Mesenchymal stem cell (in vitro differentiated cells and primary cell): ENCODE measurements at regions not wholly inside any gene's neighbourhood (a gene's known extent, or its start where the extent isn't known, plus 50 kb on each side); places are given as distances from the start of the nearest gene placed in this dataset.

Source experiments
- DNase-seq: peaks from one replicate; pipeline ENCODE4 v3.0.0-alpha.2; 2013
- H2AFZ ChIP-seq: one replicate; pipeline ENCODE4 v1.6.1; 2013; ENCODE audit warnings: low read depth, mild to moderate bottlenecking, control low read depth, inconsistent platforms, low read length, moderate library complexity
- H2AK5ac ChIP-seq: 2 replicates; pipeline ENCODE4 v1.6.1; 2013; ENCODE audit warnings: low read length, moderate library complexity, mild to moderate bottlenecking, inconsistent platforms; ENCODE audit not compliant: severe bottlenecking
- H2BK120ac ChIP-seq: one replicate; pipeline ENCODE4 v1.6.1; 2013; ENCODE audit warnings: low read depth, mild to moderate bottlenecking, inconsistent platforms, low read length, moderate library complexity
- H2BK12ac ChIP-seq, 2 experiments: one replicate each; pipeline ENCODE4 v1.6.1; 2013; ENCODE audit warnings: inconsistent platforms in 2 of 2, low read length in 2 of 2, mild to moderate bottlenecking in 2 of 2, moderate library complexity in 2 of 2, control low read depth in 1 of 2
- H2BK15ac ChIP-seq: one replicate; pipeline ENCODE4 v1.6.1; 2013; ENCODE audit warnings: mild to moderate bottlenecking, low read depth, inconsistent platforms; ENCODE audit not compliant: poor library complexity, severe bottlenecking
- H2BK5ac ChIP-seq: 2 replicates; pipeline ENCODE4 v1.6.1; 2013; ENCODE audit warnings: low read depth, mild to moderate bottlenecking, low read length, control low read depth, inconsistent platforms; ENCODE audit not compliant: poor library complexity, severe bottlenecking
- H3K14ac ChIP-seq, 2 experiments: one replicate each; pipeline ENCODE4 v1.6.1; 2013; ENCODE audit warnings: inconsistent platforms in 2 of 2, low read length in 2 of 2, control low read depth in 1 of 2, mild to moderate bottlenecking in 1 of 2, moderate library complexity in 1 of 2
- H3K18ac ChIP-seq, 2 experiments: one replicate each; pipeline ENCODE4 v1.6.1; 2013; ENCODE audit warnings: inconsistent platforms in 2 of 2, low read length in 2 of 2, control low read depth in 1 of 2, low read depth in 1 of 2, mild to moderate bottlenecking in 1 of 2
- H3K23ac ChIP-seq, 2 experiments: one replicate each; pipeline ENCODE4 v1.6.1; 2013; ENCODE audit warnings: inconsistent platforms in 2 of 2, low read length in 2 of 2, mild to moderate bottlenecking in 2 of 2, moderate library complexity in 2 of 2, control low read depth in 1 of 2
- H3K27ac ChIP-seq: 2 replicates; pipeline ENCODE4 v1.5.1; 2013; ENCODE audit warnings: mild to moderate bottlenecking, moderate library complexity, low read length, control low read depth, inconsistent platforms; ENCODE audit not compliant: poor library complexity, severe bottlenecking
- H3K27me3 ChIP-seq, 2 experiments: 2 replicates each; pipeline versions ENCODE4 v1.6.1 to v1.7.0; 2013; ENCODE audit warnings: low read length in 2 of 2, mild to moderate bottlenecking in 2 of 2, moderate library complexity in 2 of 2, control low read depth in 1 of 2, inconsistent platforms in 1 of 2; ENCODE audit not compliant: control insufficient read depth in 1 of 2, insufficient read depth in 1 of 2
- H3K36me3 ChIP-seq, 2 experiments: 2 replicates each; pipeline versions ENCODE4 v1.6.1 to v1.7.0; 2013; ENCODE audit warnings: low read length in 2 of 2, control low read depth in 1 of 2, inconsistent platforms in 1 of 2, low read depth in 1 of 2, mild to moderate bottlenecking in 1 of 2; ENCODE audit not compliant: insufficient read depth in 2 of 2, control insufficient read depth in 1 of 2
- H3K4ac ChIP-seq, 2 experiments: one replicate each; pipeline ENCODE4 v1.6.1; 2013; ENCODE audit warnings: inconsistent platforms in 2 of 2, low read length in 2 of 2, mild to moderate bottlenecking in 2 of 2, moderate library complexity in 2 of 2, control low read depth in 1 of 2, low read depth in 1 of 2
- H3K4me1 ChIP-seq: 2 replicates; pipeline ENCODE4 v1.6.1; 2013; ENCODE audit warnings: low read depth, low read length, control low read depth; ENCODE audit not compliant: control insufficient read depth, insufficient read depth
- H3K4me2 ChIP-seq: 2 replicates; pipeline ENCODE4 v1.6.1; 2013; ENCODE audit warnings: low read length, mild to moderate bottlenecking, inconsistent platforms; ENCODE audit not compliant: poor library complexity, severe bottlenecking
- H3K4me3 ChIP-seq, 2 experiments: 2 replicates each; pipeline versions ENCODE4 v1.5.1 to v1.7.0; 2013; ENCODE audit warnings: low read length in 2 of 2, mild to moderate bottlenecking in 2 of 2, control low read depth in 1 of 2, low read depth in 1 of 2; ENCODE audit not compliant: insufficient read depth in 1 of 2
- H3K79me1 ChIP-seq: replicated peaks from 2 replicates; pipeline ENCODE4 v1.6.1; 2013; ENCODE audit warnings: mild to moderate bottlenecking, control low read depth, low read length, inconsistent platforms; ENCODE audit not compliant: poor library complexity, severe bottlenecking
- H3K9ac ChIP-seq: 2 replicates; pipeline ENCODE4 v1.7.0; 2013; ENCODE audit warnings: mild to moderate bottlenecking, low read length, moderate library complexity
- H3K9me3 ChIP-seq: 2 replicates; pipeline ENCODE4 v1.7.0; 2013; ENCODE audit warnings: mild to moderate bottlenecking, low read length; ENCODE audit not compliant: control insufficient read depth
- H4K8ac ChIP-seq: one replicate; pipeline ENCODE4 v1.6.1; 2013; ENCODE audit warnings: inconsistent platforms, mild to moderate bottlenecking, low read length, moderate library complexity
- H4K91ac ChIP-seq: one replicate; pipeline ENCODE4 v1.6.1; 2013; ENCODE audit warnings: mild to moderate bottlenecking, low read length, inconsistent platforms
- WGBS: methylation state at CpG from one replicate; pipeline ENCODE4 v1.1.7; 2013; ENCODE audit warnings: mixed read lengths; 5-methylcytosine and 5-hydroxymethylcytosine counted together

DNA sequence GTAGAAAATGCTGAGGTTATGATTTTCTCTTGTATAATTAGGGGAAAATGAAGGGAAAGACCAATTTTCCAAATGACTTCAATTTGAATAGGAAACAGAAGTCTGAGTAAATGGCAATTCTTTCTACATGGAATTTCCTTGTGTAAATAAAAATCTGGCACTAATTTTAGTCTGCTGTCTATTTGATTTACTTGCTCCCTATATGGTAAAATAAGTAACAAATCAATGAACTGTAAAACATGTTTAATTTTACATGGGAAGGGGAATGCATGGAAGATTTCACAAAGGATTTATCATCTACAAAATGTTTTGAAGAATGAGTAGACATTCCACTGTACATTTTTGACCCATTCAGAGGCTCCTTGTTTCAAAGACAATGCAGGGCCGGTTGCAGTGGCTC is 811.6 kb upstream of the GOT2 start:
- Histone ChIP-seq H2AK5ac (no peak overlapping the region), H3K4me2 (no peak overlapping the region), H3K4ac (no peak overlapping the region), H2BK15ac (no peak overlapping the region), H3K23ac (no peak overlapping the region), H2BK5ac (no peak overlapping the region), H3K36me3 (no peaks in the 10 kb centered on the region), H4K8ac (no peak overlapping the region), H2BK120ac (no peak overlapping the region), H2AFZ (no peak overlapping the region), H4K91ac (no peak overlapping the region), H3K9me3 (no peaks in the 10 kb centered on the region), H3K14ac (no peak overlapping the region), H3K27ac (no peak overlapping the region), H3K27me3 (no peaks in the 10 kb centered on the region), H3K9ac (no peak overlapping the region), H3K4me3 (no peak overlapping the region), H3K18ac (no peak overlapping the region), H3K4me1 (peaks cover 7% of the 10 kb centered on the region), H3K79me1 (no peaks in the 10 kb centered on the region), H2BK12ac (no peak overlapping the region)
- WGBS: 53% methylated on average over 1 of the region's 1 CpG
- DNase-seq: no peak

GRCh38 chr16:59543641-59544040 is 809.5 kb upstream of the GOT2 start:
- Histone ChIP-seq H3K36me3 (no peaks in the 10 kb centered on the region), H3K4me3 (no peak overlapping the region), H3K9me3 (peaks cover 3% of the 10 kb centered on the region), H2AFZ (no peak overlapping the region), H3K27ac (peak overlapping the region; percentile 80), H4K91ac (no peak overlapping the region), H2BK12ac (no peak overlapping the region), H2AK5ac (no peak overlapping the region), H3K9ac (no peak overlapping the region), H3K4me2 (peak overlapping the region; percentile 37), H4K8ac (no peak overlapping the region), H3K27me3 (no peaks in the 10 kb centered on the region), H3K79me1 (no peaks in the 10 kb centered on the region), H2BK15ac (no peak overlapping the region), H3K4ac (no peak overlapping the region), H3K18ac (no peak overlapping the region), H3K14ac (no peak overlapping the region), H2BK5ac (no peak overlapping the region), H2BK120ac (no peak overlapping the region), H3K4me1 (peaks cover 7% of the 10 kb centered on the region), H3K23ac (no peak overlapping the region)
- DNase-seq: no peak
- WGBS: no CpG with 5 or more reads among the region's 4 CpGs

DNA sequence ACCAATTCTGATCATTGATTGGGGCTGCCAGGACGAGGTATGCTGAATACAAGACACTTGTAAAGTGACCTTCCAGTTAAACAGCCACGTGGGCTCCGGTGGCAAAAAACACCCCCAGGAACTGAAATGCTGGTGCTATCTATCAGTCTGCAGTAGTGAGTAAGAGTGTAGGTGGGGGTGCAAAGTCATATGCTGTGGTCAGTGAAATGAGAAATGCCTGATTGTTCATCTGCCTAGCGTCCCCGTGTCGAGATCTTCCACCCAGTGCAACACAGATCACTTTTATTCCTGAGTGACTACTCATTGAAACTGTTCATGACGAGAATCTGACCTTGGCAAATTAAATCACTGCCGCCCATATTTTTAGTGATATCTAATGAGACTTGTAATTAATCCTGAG is 806.5 kb upstream of the GOT2 start:
- Histone ChIP-seq H3K9me3 (peaks cover 20% of the 10 kb centered on the region), H3K4me3 (no peak overlapping the region), H2BK15ac (no peak overlapping the region)

DNA sequence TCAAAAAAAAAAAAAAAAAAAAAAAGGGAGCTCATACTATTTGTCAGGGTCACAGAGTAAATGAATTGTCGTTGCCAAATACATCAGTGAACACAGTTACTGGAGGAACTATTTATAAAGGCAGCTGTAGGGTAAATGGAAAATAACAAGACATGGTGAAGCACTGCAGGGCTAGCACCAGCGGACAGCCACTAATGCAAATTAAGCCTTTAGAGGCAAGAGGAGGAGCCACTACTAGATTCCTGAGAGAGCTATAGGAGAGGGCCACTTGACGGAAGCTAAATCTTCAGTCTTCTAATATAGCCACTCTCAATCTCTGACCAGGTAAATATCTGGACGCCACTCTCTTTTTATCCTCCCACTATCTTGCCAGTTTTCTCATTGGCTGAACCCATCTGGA is 801.2 kb upstream of the GOT2 start:
- peaks cover 20% of the 10 kb centered on the region for H3K9me3 ChIP-seq
- H2AK5ac ChIP-seq: no peak overlapping the region
- no peak overlapping the region for H4K91ac ChIP-seq
- H3K36me3 ChIP-seq: no peaks in the 10 kb centered on the region
- no peak overlapping the region for H3K23ac ChIP-seq
- no peak overlapping the region for H3K4me3 ChIP-seq
- no peak overlapping the region for H3K14ac ChIP-seq
- H3K4me1 ChIP-seq: no peaks in the 10 kb centered on the region
- H3K9ac ChIP-seq: no peak overlapping the region
- H2BK120ac ChIP-seq: no peak overlapping the region
- WGBS: 92% methylated on average over 3 of the region's 4 CpGs
- H3K18ac ChIP-seq: no peak overlapping the region
- no peak overlapping the region for H3K4ac ChIP-seq
- no peaks in the 10 kb centered on the region for H3K27me3 ChIP-seq
- H2AFZ ChIP-seq: no peak overlapping the region
- H3K79me1 ChIP-seq: no peaks in the 10 kb centered on the region
- no peak for DNase-seq
- no peak overlapping the region for H2BK5ac ChIP-seq
- no peak overlapping the region for H2BK15ac ChIP-seq
- no peak overlapping the region for H3K27ac ChIP-seq
- H2BK12ac ChIP-seq: no peak overlapping the region
- no peak overlapping the region for H4K8ac ChIP-seq
- no peak overlapping the region for H3K4me2 ChIP-seq

More for the DNA sequence above, 806.5 kb upstream of the GOT2 start:
- H3K27ac ChIP-seq: no peak overlapping the region
- H3K79me1 ChIP-seq: no peaks in the 10 kb centered on the region
- H2AK5ac ChIP-seq: no peak overlapping the region
- no peak overlapping the region for H3K14ac ChIP-seq
- H2BK12ac ChIP-seq: no peak overlapping the region
- no peak overlapping the region for H2BK120ac ChIP-seq
- no peak overlapping the region for H4K8ac ChIP-seq
- H3K9ac ChIP-seq: no peak overlapping the region
- no peak overlapping the region for H3K4ac ChIP-seq
- no peak overlapping the region for H2BK5ac ChIP-seq
- H3K4me1 ChIP-seq: peaks cover 3% of the 10 kb centered on the region
- 80% methylated on average over 6 of the region's 8 CpGs for WGBS
- H3K27me3 ChIP-seq: no peaks in the 10 kb centered on the region
- H3K36me3 ChIP-seq: no peaks in the 10 kb centered on the region
- no peak overlapping the region for H3K23ac ChIP-seq
- H2AFZ ChIP-seq: no peak overlapping the region
- no peak overlapping the region for H4K91ac ChIP-seq
- no peak for DNase-seq
- H3K18ac ChIP-seq: no peak overlapping the region
- H3K4me2 ChIP-seq: no peak overlapping the region
